Glutamatergic neuron (in vitro differentiated cells): ENCODE measurements at regions not wholly inside any gene's neighbourhood (a gene's known extent, or its start where the extent isn't known, plus 50 kb on each side); places are given as distances from the start of the nearest gene placed in this dataset.

Experiments
- DNase-seq: peaks from one replicate; pipeline ENCODE4 v3.0.0; 2022
- H3K27ac Mint-ChIP-seq: one replicate; pipeline ENCODE4 v1.8.0; 2020; ENCODE audit warnings: mild to moderate bottlenecking, mixed read lengths, inconsistent platforms; ENCODE audit not compliant: unreplicated experiment
- H3K27me3 Mint-ChIP-seq: one replicate; pipeline ENCODE4 v1.8.0; 2020; ENCODE audit warnings: mild to moderate bottlenecking, moderate library complexity, mixed read lengths, inconsistent platforms; ENCODE audit not compliant: unreplicated experiment
- H3K36me3 Mint-ChIP-seq: one replicate; pipeline ENCODE4 v1.8.0; 2020; ENCODE audit warnings: mild to moderate bottlenecking, mixed read lengths, inconsistent platforms; ENCODE audit not compliant: unreplicated experiment
- H3K4me1 Mint-ChIP-seq: one replicate; pipeline ENCODE4 v1.8.0; 2020; ENCODE audit warnings: mild to moderate bottlenecking, low read depth, mixed read lengths, inconsistent platforms; ENCODE audit not compliant: unreplicated experiment
- H3K4me3 Mint-ChIP-seq: one replicate; pipeline ENCODE4 v1.8.0; 2020; ENCODE audit warnings: mild to moderate bottlenecking, mixed read lengths, inconsistent platforms; ENCODE audit not compliant: unreplicated experiment
- H3K9me3 Mint-ChIP-seq: one replicate; pipeline ENCODE4 v1.8.0; 2020; ENCODE audit warnings: mild to moderate bottlenecking, moderate library complexity, mixed read lengths, inconsistent platforms; ENCODE audit not compliant: unreplicated experiment
- TF ChIP-seq, protein P1 (sequence below): fragments of 200-600 bp; sonication (generic); IDR thresholded peaks from one replicate; pipeline ENCODE4 v1.5.0; 2021; ENCODE audit not compliant: partially characterized antibody, unreplicated experiment

DNA sequence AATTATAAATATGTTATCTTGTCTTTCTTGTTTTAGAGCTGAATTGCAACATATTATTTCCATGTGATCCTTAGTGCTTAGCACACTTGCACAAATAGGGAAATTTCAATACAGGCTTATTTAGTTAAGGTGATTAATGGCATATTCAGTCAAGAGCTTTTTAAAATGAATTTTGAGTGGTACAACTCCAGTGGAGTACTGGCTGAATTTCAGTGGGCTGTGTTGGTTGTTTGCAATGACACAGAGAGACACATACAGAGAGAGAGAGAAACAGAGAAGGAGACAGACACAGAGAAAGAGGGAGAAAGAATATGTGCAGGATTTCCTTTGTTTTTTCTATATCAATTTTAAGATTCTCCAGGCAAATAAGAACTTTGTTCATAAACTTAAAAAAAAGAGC lies 766.9 kb downstream of the DNAJB9 start:
- DNase-seq, result no peak
- Mint-ChIP-seq H3K36me3 (no peaks in the 10 kb centered on the region), H3K9me3 (no peaks in the 10 kb centered on the region), H3K27ac (no peak overlapping the region), H3K27me3 (no peaks in the 10 kb centered on the region), H3K4me1 (no peaks in the 10 kb centered on the region), H3K4me3 (no peak overlapping the region)
- TF ChIP-seq, protein P1, sequence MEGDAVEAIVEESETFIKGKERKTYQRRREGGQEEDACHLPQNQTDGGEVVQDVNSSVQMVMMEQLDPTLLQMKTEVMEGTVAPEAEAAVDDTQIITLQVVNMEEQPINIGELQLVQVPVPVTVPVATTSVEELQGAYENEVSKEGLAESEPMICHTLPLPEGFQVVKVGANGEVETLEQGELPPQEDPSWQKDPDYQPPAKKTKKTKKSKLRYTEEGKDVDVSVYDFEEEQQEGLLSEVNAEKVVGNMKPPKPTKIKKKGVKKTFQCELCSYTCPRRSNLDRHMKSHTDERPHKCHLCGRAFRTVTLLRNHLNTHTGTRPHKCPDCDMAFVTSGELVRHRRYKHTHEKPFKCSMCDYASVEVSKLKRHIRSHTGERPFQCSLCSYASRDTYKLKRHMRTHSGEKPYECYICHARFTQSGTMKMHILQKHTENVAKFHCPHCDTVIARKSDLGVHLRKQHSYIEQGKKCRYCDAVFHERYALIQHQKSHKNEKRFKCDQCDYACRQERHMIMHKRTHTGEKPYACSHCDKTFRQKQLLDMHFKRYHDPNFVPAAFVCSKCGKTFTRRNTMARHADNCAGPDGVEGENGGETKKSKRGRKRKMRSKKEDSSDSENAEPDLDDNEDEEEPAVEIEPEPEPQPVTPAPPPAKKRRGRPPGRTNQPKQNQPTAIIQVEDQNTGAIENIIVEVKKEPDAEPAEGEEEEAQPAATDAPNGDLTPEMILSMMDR, result no peak

DNA sequence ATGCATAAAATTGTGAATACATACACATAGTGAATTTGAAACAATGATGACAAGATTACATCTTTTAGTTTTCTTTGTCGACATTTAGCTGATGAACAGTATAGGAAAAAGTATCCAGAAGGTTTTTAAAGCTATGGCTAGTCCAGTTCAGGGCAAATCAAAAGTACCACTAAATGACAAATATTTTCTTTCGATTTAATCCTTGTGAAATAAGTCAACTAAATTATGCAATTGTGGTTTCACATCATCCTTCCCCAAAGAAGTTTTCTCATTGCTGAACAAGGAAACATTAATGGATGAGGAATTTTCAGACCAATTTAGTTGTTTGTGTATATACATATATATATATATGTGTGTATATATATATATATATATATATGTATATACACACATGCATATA lies 774.0 kb downstream of the DNAJB9 start:
- H3K36me3 Mint-ChIP-seq, result no peaks in the 10 kb centered on the region
- H3K27ac Mint-ChIP-seq, result no peak overlapping the region
- H3K27me3 Mint-ChIP-seq, result no peaks in the 10 kb centered on the region
- TF ChIP-seq, protein P1, result no peak
- H3K4me1 Mint-ChIP-seq, result no peaks in the 10 kb centered on the region
- no peaks in the 10 kb centered on the region for H3K9me3 Mint-ChIP-seq
- no peak overlapping the region for H3K4me3 Mint-ChIP-seq
- no peak for DNase-seq

DNA sequence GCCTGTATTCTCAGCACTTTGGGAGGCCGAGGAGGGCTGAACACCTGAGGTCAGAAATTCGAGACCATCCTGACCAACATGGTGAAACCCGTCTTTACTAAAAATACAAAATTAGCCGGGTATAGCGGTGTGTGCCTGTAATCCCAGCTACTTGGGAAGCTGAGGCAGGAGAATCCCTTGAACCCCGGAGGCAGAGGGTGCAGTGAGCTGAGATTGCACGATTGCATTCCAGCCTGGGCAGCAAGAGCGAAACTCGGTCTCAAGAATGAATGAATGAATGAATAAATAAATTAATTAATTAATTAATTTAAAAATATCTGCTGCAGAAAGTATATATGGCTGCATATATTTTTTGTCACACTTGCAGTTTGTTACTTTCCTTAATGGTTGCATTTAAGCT lies 781.8 kb downstream of the DNAJB9 start:
- peaks cover 6% of the 10 kb centered on the region for H3K4me1 Mint-ChIP-seq
- DNase-seq, result no peak
- no peaks in the 10 kb centered on the region for H3K9me3 Mint-ChIP-seq
- H3K36me3 Mint-ChIP-seq, result no peaks in the 10 kb centered on the region
- H3K27ac Mint-ChIP-seq, result no peak overlapping the region
- H3K27me3 Mint-ChIP-seq, result no peaks in the 10 kb centered on the region
- H3K4me3 Mint-ChIP-seq, result no peak overlapping the region
- TF ChIP-seq, protein P1, result no peak

DNA sequence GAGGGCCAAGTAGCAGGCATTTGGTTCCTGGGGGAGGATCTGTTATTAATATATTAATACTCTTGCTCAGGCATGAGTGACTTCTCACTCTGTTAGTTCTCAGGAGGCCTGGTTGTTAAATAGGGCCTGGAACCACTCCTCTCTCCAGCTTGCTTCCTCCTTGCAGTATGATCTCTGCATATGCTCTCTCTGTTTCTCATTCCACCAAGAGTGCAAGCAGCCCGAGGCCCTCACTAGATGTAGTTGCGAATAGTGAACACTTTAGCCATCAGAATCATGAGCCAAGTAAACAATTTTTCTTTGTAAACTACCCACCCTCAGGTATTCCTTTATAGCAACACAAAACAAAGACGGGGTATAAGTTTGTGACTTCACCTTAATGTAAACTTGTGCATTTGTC lies 784.3 kb downstream of the DNAJB9 start:
- Mint-ChIP-seq H3K9me3 (no peaks in the 10 kb centered on the region), H3K27ac (no peak overlapping the region), H3K4me3 (no peak overlapping the region), H3K36me3 (no peaks in the 10 kb centered on the region), H3K4me1 (peaks cover 6% of the 10 kb centered on the region), H3K27me3 (no peaks in the 10 kb centered on the region)
- no peak for DNase-seq
- TF ChIP-seq, protein P1, result no peak

DNA sequence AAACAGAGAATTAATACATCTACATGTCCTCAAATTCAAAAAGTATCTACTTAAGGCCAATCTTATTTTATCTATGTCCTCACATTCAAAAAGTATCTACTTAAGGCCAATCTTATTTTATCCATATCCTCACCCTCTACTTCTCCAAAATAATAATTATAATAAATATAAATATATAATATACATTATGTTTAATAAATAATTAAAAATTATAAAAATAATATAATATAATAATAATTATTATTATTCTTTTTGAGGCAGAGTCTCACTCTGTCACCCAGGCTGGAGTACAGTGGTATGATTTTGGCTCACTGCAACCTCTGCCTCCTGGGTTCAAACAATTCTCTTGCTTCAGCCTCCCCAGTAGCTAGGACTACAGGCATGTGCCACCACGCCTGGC lies 784.9 kb downstream of the DNAJB9 start:
- no peaks in the 10 kb centered on the region for H3K36me3 Mint-ChIP-seq
- H3K9me3 Mint-ChIP-seq, result no peaks in the 10 kb centered on the region
- H3K4me3 Mint-ChIP-seq, result no peak overlapping the region
- no peaks in the 10 kb centered on the region for H3K27me3 Mint-ChIP-seq
- H3K4me1 Mint-ChIP-seq, result peaks cover 6% of the 10 kb centered on the region
- TF ChIP-seq, protein P1, result no peak
- no peak for DNase-seq
- H3K27ac Mint-ChIP-seq, result no peak overlapping the region
